Fibroblast of lung (primary cell): ENCODE measurements at regions not wholly inside any gene's neighbourhood (a gene's known extent, or its start where the extent isn't known, plus 50 kb on each side); places are given as distances from the start of the nearest gene placed in this dataset.

Source experiments
- DNase-seq, 2 donors: peaks; one replicate each; pipeline versions ENCODE4 v3.0.0 to v3.0.0-alpha.2; 2010; ENCODE audit warnings: low read depth in 2 of 2
- H2AFZ ChIP-seq: 2 replicates; pipeline ENCODE4 v1.5.1; 2012; ENCODE audit warnings: low read length, control low read depth, inconsistent platforms
- H3K27ac ChIP-seq: 2 replicates; pipeline ENCODE4 v1.5.1; 2011; ENCODE audit warnings: low read length, control low read depth; ENCODE audit not compliant: insufficient read depth
- H3K27me3 ChIP-seq: 2 replicates; pipeline ENCODE4 v1.5.1; 2011; ENCODE audit warnings: mild to moderate bottlenecking, low read length; ENCODE audit not compliant: control insufficient read depth, insufficient read depth
- H3K36me3 ChIP-seq: 2 replicates; pipeline ENCODE4 v1.5.1; 2011; ENCODE audit warnings: low read length; ENCODE audit not compliant: control insufficient read depth, insufficient read depth
- H3K4me1 ChIP-seq: 2 replicates; pipeline ENCODE4 v1.5.1; 2011; ENCODE audit warnings: low read length; ENCODE audit not compliant: control insufficient read depth, insufficient read depth; ENCODE audit errors: extremely low read depth
- H3K4me2 ChIP-seq: 2 replicates; pipeline ENCODE4 v1.5.1; 2011; ENCODE audit warnings: low read length, control low read depth; ENCODE audit not compliant: insufficient read depth; ENCODE audit errors: extremely low read depth
- H3K4me3 ChIP-seq, 4 experiments: fragments of 200-600 bp in 1 of 4; sonication (generic) in 1 of 4; replicated peaks in 1 of 4; 2 replicates each; pipeline ENCODE4 v1.5.1; 2011 to 2016; ENCODE audit warnings: low read length in 4 of 4, low read depth in 3 of 4, mild to moderate bottlenecking in 3 of 4, control low read depth in 2 of 4, inconsistent platforms in 1 of 4, mixed read lengths in 1 of 4; ENCODE audit not compliant: insufficient read depth in 1 of 4; ENCODE audit errors: control extremely low read depth in 1 of 4
- H3K79me2 ChIP-seq: 2 replicates; pipeline ENCODE4 v1.5.1; 2012; ENCODE audit warnings: mild to moderate bottlenecking, low read length, inconsistent platforms; ENCODE audit not compliant: control insufficient read depth, insufficient read depth
- H3K9ac ChIP-seq: 2 replicates; pipeline ENCODE4 v1.5.1; 2011; ENCODE audit warnings: mild to moderate bottlenecking, low read length, control low read depth; ENCODE audit not compliant: insufficient read depth
- H3K9me3 ChIP-seq: 2 replicates; pipeline ENCODE4 v1.5.1; 2012; ENCODE audit warnings: low read depth, low read length; ENCODE audit not compliant: control insufficient read depth, insufficient read depth
- H4K20me1 ChIP-seq: 2 replicates; pipeline ENCODE4 v1.5.1; 2011; ENCODE audit warnings: low read length; ENCODE audit not compliant: control insufficient read depth, insufficient read depth; ENCODE audit errors: extremely low read depth
- CTCF ChIP-seq, 2 donors: IDR thresholded peaks in 1 of 2; conservative IDR thresholded peaks in 1 of 2; 1 replicate in 1 of 2; 2 replicates in 1 of 2; pipeline ENCODE4 v1.5.1; 2011 to 2012; ENCODE audit warnings: low read length in 2 of 2, control low read depth in 1 of 2, inconsistent platforms in 1 of 2, low read depth in 1 of 2, mild to moderate bottlenecking in 1 of 2
- EZH2 ChIP-seq: IDR thresholded peaks from 2 replicates; pipeline ENCODE4 v1.5.1; 2012; ENCODE audit warnings: low read length, control low read depth, mild to moderate bottlenecking; ENCODE audit errors: missing control alignments

DNA sequence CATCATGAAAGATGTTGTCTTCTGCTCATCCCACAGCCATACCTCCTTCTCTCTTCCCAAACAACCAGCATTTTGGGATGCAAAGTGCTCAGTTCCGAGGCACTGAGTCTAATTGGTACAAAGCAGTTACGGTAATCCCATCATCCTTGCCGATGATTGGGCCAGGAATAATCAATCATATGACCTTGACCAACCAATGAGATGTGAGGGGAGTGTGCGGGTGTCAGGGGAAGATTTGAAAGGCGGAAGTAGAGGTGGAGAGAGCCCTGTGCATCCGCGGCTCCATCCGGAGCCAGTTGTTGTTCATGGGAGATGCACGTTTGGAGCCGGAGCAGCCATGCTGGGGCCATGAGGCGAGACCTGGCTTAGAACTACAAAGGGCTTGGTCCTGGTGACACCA lies 67.3 kb downstream of the SYNE3 start:
- no peak overlapping the region for H3K9ac ChIP-seq
- H3K9me3 ChIP-seq: no peaks in the 10 kb centered on the region
- H3K27me3 ChIP-seq: no peaks in the 10 kb centered on the region
- DNase-seq: no peak
- no peaks in the 10 kb centered on the region for H3K79me2 ChIP-seq
- H3K4me2 ChIP-seq: no peak overlapping the region
- H3K36me3 ChIP-seq: peaks cover 12% of the 10 kb centered on the region
- H2AFZ ChIP-seq: no peak overlapping the region
- H3K27ac ChIP-seq: no peak overlapping the region
- TF ChIP-seq CTCF (conservative IDR thresholded peaks at IDR 0.05 in 1 of 2, IDR thresholded peaks at IDR 0.05 in 1 of 2; ENCODE audit: low read depth in 1 of 2, low read length in 2 of 2) (no peak), EZH2 (no peak)
- H3K4me3 ChIP-seq: no peak overlapping the region
- H3K4me1 ChIP-seq: no peaks in the 10 kb centered on the region
- no peaks in the 10 kb centered on the region for H4K20me1 ChIP-seq

DNA sequence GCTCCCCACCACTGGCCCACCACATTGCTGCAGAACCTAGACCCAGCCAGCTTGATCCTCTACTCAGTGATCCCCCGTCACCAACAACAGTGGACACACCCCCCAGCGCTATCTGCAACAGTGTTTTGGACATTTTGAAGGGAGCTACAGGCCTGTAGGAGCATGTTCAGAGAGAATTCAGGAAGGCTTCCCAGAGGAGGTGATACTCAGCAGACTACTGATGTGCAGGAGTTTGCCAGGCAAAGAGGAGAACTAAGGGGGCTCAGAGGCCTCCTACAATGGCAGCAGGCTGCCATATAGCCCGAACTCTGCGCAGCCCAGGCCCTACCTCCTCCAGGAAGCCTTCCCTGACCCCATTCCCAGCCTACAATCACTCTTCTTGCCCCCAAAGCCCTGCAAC lies 70.0 kb downstream of the SYNE3 start:
- Histone ChIP-seq H3K4me3 (no peak overlapping the region), H3K9ac (no peak overlapping the region), H3K4me2 (no peak overlapping the region), H3K4me1 (no peaks in the 10 kb centered on the region), H3K27me3 (no peaks in the 10 kb centered on the region), H3K9me3 (no peaks in the 10 kb centered on the region), H2AFZ (no peak overlapping the region), H3K79me2 (no peaks in the 10 kb centered on the region), H3K36me3 (peaks cover 5% of the 10 kb centered on the region), H3K27ac (no peak overlapping the region), H4K20me1 (no peaks in the 10 kb centered on the region)
- no peak for DNase-seq
- no peak for TF ChIP-seq CTCF (conservative IDR thresholded peaks at IDR 0.05 in 1 of 2, IDR thresholded peaks at IDR 0.05 in 1 of 2; ENCODE audit: low read depth in 1 of 2, low read length in 2 of 2)
- TF ChIP-seq EZH2: no peak

DNA sequence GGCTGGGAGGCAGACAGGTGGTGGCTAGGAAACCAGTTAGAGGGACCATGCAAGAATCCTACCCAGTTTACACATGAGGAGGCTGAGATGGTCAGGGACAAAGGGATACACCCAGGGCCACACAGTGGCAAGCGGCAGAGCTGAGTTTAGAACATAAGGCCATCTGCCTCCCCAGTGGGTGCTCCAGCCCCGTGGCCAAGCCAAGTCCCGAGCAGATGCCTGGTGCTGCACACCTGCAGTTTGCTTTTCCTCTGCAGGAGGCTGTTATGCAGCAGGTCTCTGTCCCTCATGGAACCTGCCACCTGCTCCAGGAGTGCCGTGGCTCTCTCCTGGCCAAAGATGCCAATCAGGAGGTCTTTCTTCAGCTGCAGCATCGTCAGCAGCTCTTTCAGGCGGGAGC lies 70.8 kb downstream of the SYNE3 start:
- Histone ChIP-seq H3K9ac (no peak overlapping the region), H3K4me2 (no peak overlapping the region), H3K79me2 (no peaks in the 10 kb centered on the region), H3K27ac (no peak overlapping the region), H3K9me3 (no peaks in the 10 kb centered on the region), H3K27me3 (no peaks in the 10 kb centered on the region), H2AFZ (no peak overlapping the region), H3K4me1 (no peaks in the 10 kb centered on the region), H3K36me3 (peaks cover 7% of the 10 kb centered on the region), H4K20me1 (no peaks in the 10 kb centered on the region), H3K4me3 (no peak overlapping the region)
- DNase-seq: no peak
- no peak for TF ChIP-seq EZH2
- no peak for TF ChIP-seq CTCF (conservative IDR thresholded peaks at IDR 0.05 in 1 of 2, IDR thresholded peaks at IDR 0.05 in 1 of 2; ENCODE audit: low read depth in 1 of 2, low read length in 2 of 2)
